ENCODE measurements at regions not wholly inside any gene's neighbourhood (a gene's known extent, or its start where the extent isn't known, plus 50 kb on each side); places are given as distances from the start of the nearest gene placed in this dataset.

DNA sequence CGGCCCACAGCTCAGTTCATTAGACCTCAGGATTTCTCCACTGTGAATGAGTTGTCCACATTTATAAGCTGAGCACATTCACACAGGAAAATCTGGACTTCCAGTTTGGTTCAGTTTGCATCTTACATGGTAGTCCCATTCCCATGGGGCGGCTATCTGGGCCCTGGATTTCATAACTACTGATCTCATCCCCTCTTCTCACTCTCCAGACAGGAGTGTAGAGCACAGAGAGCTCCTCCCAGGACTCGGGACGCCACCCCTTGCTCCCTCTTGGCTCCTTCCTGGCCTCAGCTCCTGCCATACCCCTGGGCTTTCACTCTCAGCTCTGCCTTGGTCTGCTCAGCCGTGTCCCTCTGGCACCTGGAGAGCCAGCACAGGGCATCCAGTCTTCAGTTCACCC is 117.6 kb upstream of the TCERG1L start:
- no peak overlapping the region for H3K4me3 ChIP-seq (ENCODE audit: control insufficient read depth, low read depth, low read length)
- TF ChIP-seq, protein P1, sequence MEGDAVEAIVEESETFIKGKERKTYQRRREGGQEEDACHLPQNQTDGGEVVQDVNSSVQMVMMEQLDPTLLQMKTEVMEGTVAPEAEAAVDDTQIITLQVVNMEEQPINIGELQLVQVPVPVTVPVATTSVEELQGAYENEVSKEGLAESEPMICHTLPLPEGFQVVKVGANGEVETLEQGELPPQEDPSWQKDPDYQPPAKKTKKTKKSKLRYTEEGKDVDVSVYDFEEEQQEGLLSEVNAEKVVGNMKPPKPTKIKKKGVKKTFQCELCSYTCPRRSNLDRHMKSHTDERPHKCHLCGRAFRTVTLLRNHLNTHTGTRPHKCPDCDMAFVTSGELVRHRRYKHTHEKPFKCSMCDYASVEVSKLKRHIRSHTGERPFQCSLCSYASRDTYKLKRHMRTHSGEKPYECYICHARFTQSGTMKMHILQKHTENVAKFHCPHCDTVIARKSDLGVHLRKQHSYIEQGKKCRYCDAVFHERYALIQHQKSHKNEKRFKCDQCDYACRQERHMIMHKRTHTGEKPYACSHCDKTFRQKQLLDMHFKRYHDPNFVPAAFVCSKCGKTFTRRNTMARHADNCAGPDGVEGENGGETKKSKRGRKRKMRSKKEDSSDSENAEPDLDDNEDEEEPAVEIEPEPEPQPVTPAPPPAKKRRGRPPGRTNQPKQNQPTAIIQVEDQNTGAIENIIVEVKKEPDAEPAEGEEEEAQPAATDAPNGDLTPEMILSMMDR (IDR thresholded peaks at IDR 0.05; ENCODE audit: control insufficient read depth, insufficient read depth, low read depth, low read length, missing control alignments), result no peak

DNA sequence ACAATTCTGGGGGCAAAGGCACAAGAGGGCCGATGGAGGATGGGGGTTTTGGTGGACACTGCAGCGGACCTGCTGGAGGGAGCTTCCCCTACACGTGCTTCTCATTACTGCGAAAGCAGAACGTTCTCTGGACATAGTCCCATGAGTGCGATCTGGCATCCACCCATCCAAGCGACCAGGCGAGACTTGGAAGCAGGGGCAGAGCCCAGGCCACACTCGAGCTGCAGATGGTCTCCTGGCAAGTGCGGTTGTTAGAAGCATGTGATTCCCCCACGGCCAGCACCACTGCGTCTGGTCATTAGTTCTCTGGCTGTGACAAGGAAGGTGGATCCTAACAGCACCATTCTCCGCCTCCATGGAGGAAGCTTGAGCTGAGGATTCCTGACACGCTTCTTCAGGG is 118.4 kb upstream of the TCERG1L start:
- TF ChIP-seq, protein P1 (IDR thresholded peaks at IDR 0.05; ENCODE audit: control insufficient read depth, insufficient read depth, low read depth, low read length, missing control alignments), result no peak
- no peak overlapping the region for H3K4me3 ChIP-seq (ENCODE audit: control insufficient read depth, low read depth, low read length)
- no peak for DNase-seq (ENCODE audit: low read depth)

More for the DNA sequence above, 117.6 kb upstream of the TCERG1L start:
- DNase-seq (ENCODE audit: low read depth), result no peak

DNA sequence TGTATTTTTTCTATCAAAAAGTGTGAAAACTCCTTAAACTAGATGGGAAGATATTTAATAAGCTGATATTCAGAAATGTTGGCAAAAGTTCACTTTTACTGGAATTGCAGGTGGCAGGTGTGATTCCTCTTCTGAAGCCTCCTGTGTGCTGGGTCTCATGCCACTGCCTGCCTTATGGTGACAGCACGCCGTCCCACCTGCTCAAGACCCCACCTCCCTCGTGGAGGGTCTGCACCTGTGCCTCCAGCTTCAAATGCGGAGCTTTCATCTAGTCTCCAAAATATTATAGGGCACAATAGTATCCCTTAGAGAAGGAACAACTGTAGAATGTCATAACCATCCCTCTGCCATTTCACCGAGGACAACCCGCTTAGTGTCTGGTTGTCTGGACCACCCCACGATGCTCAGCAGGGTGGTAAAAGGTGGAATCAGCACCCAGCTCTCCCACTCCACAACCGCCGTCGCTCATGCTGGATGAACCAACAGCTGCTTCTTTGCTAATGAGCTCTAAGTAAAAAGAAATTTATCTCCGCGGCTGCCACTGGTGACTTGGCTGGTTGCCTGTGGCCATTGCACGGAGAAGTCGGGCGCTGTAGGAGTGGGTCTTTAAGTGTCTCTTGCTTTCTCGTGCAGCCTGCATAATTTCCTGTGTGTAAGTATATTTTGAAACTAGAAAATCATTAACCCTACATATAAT is 119.3 kb upstream of the TCERG1L start:
- no peak overlapping the region for H3K4me3 ChIP-seq (ENCODE audit: control insufficient read depth, low read depth, low read length)
- TF ChIP-seq, protein P1 (IDR thresholded peaks at IDR 0.05; ENCODE audit: control insufficient read depth, insufficient read depth, low read depth, low read length, missing control alignments), result no peak
- no peak for DNase-seq (ENCODE audit: low read depth)

DNA sequence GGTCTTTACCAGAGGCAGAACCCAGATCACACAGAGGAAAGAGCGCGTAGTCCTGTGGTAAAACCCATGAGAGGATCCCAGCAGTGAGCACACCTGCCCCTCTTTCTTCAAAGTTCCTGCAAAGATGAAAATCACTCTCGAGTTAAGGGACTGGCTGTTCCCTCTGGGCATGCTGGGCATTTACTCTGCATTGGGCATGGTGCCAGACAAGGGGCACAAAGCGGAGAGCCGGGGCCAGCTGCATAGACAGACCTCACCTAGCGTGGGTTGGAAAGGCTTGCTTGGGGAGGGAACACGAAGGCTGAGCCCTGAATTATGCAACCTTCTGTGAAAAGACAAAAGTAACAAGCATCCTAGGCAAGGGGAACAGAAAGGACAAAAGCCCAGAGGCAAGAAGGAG is 120.0 kb upstream of the TCERG1L start:
- TF ChIP-seq, protein P1 (IDR thresholded peaks at IDR 0.05; ENCODE audit: control insufficient read depth, insufficient read depth, low read depth, low read length, missing control alignments), result no peak
- DNase-seq (ENCODE audit: low read depth), result no peak
- no peak overlapping the region for H3K4me3 ChIP-seq (ENCODE audit: control insufficient read depth, low read depth, low read length)

DNA sequence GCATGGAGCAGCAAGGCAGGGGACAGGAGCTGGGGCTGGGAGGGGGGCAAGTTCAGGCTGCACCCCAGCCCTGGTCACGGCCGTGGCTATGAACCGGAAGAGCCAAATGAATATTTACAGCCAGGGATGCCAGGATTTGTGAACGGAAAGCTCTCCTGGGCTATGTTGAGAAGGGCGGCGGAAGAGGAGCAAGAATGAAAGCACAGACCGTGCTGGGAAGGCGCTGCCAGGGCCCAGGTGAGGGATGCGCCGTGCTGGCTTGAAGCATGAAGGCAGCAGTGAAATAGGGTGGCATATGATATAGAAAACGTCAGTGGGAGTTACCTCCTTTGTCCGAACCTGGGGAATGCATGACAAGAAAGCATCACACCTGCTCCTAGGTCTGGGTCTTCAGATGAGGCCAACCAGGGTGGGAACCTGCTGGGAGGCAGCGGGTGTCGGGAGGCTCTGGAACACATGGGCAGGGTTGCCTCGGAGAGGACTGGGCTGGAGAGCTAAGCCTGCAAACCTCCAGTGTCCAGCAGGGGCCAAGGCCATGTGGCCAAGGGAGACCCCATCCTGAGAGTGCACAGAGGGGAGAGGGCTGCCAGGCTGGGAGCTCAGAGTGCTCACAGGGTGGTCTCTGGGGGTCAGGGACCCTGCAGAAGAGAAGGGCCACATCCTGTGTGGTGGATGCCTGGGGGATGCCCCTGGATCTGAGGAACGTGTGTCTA is 120.6 kb upstream of the TCERG1L start:
- no peak overlapping the region for H3K4me3 ChIP-seq (ENCODE audit: control insufficient read depth, low read depth, low read length)
- no peak for DNase-seq (ENCODE audit: low read depth)
- TF ChIP-seq, protein P1 (IDR thresholded peaks at IDR 0.05; ENCODE audit: control insufficient read depth, insufficient read depth, low read depth, low read length, missing control alignments), result no peak

DNA sequence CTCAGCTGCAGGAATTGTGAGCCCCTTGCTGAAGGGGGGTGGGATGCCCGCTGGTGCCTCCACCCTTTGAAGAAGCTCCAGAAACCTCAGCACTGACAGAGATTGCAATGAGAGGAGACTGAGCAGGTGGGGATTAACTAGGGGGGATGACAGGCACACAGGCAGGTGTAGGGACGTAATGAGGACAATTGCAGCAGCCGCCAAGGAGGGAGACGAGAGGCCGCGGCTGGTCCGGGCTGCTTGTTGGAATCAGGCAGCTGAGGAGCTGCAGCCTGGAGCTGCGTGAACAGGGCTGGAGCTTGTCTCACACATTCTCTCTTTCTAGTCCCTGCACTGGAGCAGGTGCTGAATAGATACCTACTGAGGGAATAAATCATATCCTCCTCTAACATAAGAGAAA is 122.0 kb upstream of the TCERG1L start:
- TF ChIP-seq, protein P1 (IDR thresholded peaks at IDR 0.05; ENCODE audit: control insufficient read depth, insufficient read depth, low read depth, low read length, missing control alignments), result no peak
- H3K4me3 ChIP-seq (ENCODE audit: control insufficient read depth, low read depth, low read length), result no peak overlapping the region
- no peak for DNase-seq (ENCODE audit: low read depth)

All from AG09309 (cell line).